IMR-90 (cell line): ENCODE measurements at regions not wholly inside any gene's neighbourhood (a gene's known extent, or its start where the extent isn't known, plus 50 kb on each side); places are given as distances from the start of the nearest gene placed in this dataset.

Source experiments
- ATAC-seq: fragments of 200-7000 bp; cut with Tn5 transposase; 2 replicates; pipeline ENCODE4 v1.9.1; 2020; ENCODE audit warnings: low read depth, mild to moderate bottlenecking, moderate library complexity
- BruUV-seq: library from RNA; stranded (reverse); fragments of 400-500 nt; replicated peaks from 2 replicates; lab custom pipeline; 2021; lab: Mats Ljungman, UMichigan
- CTCF ChIA-PET: fragments of 300-600 bp; formaldehyde crosslinking; extraction: SDS; loops from one replicate; lab custom pipeline; 2021; ENCODE audit warnings: antibody characterized with exemption; lab: Yijun Ruan, JAX
- POLR2A ChIA-PET: fragments of 300-600 bp; sonication (Branson Sonifier 250); formaldehyde crosslinking; loops from one replicate; lab custom pipeline; 2022; ENCODE audit warnings: antibody characterized with exemption; ENCODE audit not compliant: unreplicated experiment; lab: Charles Lee
- DNase-seq: peaks from one replicate; pipeline ENCODE4 v3.0.0; 2013
- H2AFZ ChIP-seq: replicated peaks from 2 replicates; pipeline ENCODE3; 2013; ENCODE audit warnings: low read length, mild to moderate bottlenecking; ENCODE audit not compliant: poor library complexity
- H2AK5ac ChIP-seq: 2 replicates; pipeline ENCODE4 v1.6.1; 2013; ENCODE audit warnings: low read depth, low read length, inconsistent platforms
- H2AK9ac ChIP-seq: replicated peaks from 2 replicates; pipeline ENCODE3; 2013; ENCODE audit warnings: mild to moderate bottlenecking, low read depth, low read length, moderate library complexity; ENCODE audit not compliant: poor library complexity
- H2BK120ac ChIP-seq: 2 replicates; pipeline ENCODE4 v1.6.1; 2013; ENCODE audit warnings: low read depth, low read length, inconsistent platforms
- H2BK15ac ChIP-seq: 3 replicates; pipeline ENCODE4 v1.6.1; 2013; ENCODE audit warnings: low read depth, low read length, inconsistent platforms
- H2BK20ac ChIP-seq: 2 replicates; pipeline ENCODE4 v1.6.1; 2013; ENCODE audit warnings: low read depth, mild to moderate bottlenecking, inconsistent platforms, low read length, moderate library complexity
- H2BK5ac ChIP-seq: 2 replicates; pipeline ENCODE4 v1.6.1; 2013; ENCODE audit warnings: mild to moderate bottlenecking, low read depth, low read length, inconsistent platforms; ENCODE audit not compliant: poor library complexity, severe bottlenecking
- H3K14ac ChIP-seq: replicated peaks from 2 replicates; pipeline ENCODE4 v1.6.1; 2013; ENCODE audit warnings: low read depth, low read length, inconsistent platforms
- H3K18ac ChIP-seq: 2 replicates; pipeline ENCODE4 v1.6.1; 2013; ENCODE audit warnings: low read depth, low read length, control low read depth
- H3K23ac ChIP-seq: 2 replicates; pipeline ENCODE4 v1.6.1; 2013; ENCODE audit warnings: low read depth, low read length, inconsistent platforms
- H3K27ac ChIP-seq: 2 replicates; pipeline ENCODE4 v1.5.1; 2013; ENCODE audit warnings: mild to moderate bottlenecking, control low read depth, low read length; ENCODE audit not compliant: insufficient read depth
- H3K27me3 ChIP-seq: 2 replicates; pipeline ENCODE4 v1.6.1; 2013; ENCODE audit warnings: low read length; ENCODE audit not compliant: control insufficient read depth, insufficient read depth
- H3K36me3 ChIP-seq: 2 replicates; pipeline ENCODE4 v1.6.1; 2013; ENCODE audit warnings: low read length, mixed read lengths; ENCODE audit not compliant: control insufficient read depth, insufficient read depth
- H3K4ac ChIP-seq: 2 replicates; pipeline ENCODE4 v1.6.1; 2013; ENCODE audit warnings: low read depth, low read length, inconsistent platforms
- H3K4me1 ChIP-seq: 2 replicates; pipeline ENCODE4 v1.6.1; 2013; ENCODE audit warnings: low read length, mixed read lengths; ENCODE audit not compliant: control insufficient read depth, insufficient read depth
- H3K4me2 ChIP-seq: 2 replicates; pipeline ENCODE4 v1.6.1; 2013; ENCODE audit warnings: low read depth, mild to moderate bottlenecking, control low read depth, low read length, moderate library complexity
- H3K4me3 ChIP-seq: 2 replicates; pipeline ENCODE4 v1.5.1; 2013; ENCODE audit warnings: low read depth, mild to moderate bottlenecking, control low read depth, low read length, moderate library complexity; ENCODE audit not compliant: insufficient read depth
- H3K56ac ChIP-seq: 2 replicates; pipeline ENCODE4 v1.6.1; 2013; ENCODE audit warnings: low read length, inconsistent platforms; ENCODE audit not compliant: insufficient read depth; ENCODE audit errors: extremely low read depth
- H3K79me1 ChIP-seq, 2 experiments: 2 replicates each; pipeline ENCODE4 v1.6.1; 2013; ENCODE audit warnings: low read length in 2 of 2, inconsistent platforms in 1 of 2, low read depth in 1 of 2
- H3K9ac ChIP-seq: 2 replicates; pipeline ENCODE4 v1.6.1; 2013; ENCODE audit warnings: low read depth, low read length, control low read depth
- H3K9me1 ChIP-seq: 2 replicates; pipeline ENCODE4 v1.6.1; 2013; ENCODE audit warnings: low read length, inconsistent platforms; ENCODE audit not compliant: insufficient read depth
- H3K9me3 ChIP-seq: 2 replicates; pipeline ENCODE4 v1.6.1; 2013; ENCODE audit warnings: low read length; ENCODE audit not compliant: control insufficient read depth, insufficient read depth
- H4K20me1 ChIP-seq: 2 replicates; pipeline ENCODE4 v1.6.1; 2013; ENCODE audit warnings: low read length, inconsistent platforms; ENCODE audit not compliant: insufficient read depth
- H4K5ac ChIP-seq: 2 replicates; pipeline ENCODE4 v1.6.1; 2013; ENCODE audit warnings: mild to moderate bottlenecking, low read depth, low read length, control low read depth
- H4K8ac ChIP-seq, 2 experiments: 2 replicates each; pipeline ENCODE4 v1.6.1; 2013; ENCODE audit warnings: low read depth in 2 of 2, low read length in 2 of 2, control low read depth in 1 of 2, inconsistent platforms in 1 of 2
- H4K91ac ChIP-seq: 2 replicates; pipeline ENCODE4 v1.6.1; 2013; ENCODE audit warnings: low read depth, low read length, inconsistent platforms; ENCODE audit not compliant: insufficient read depth
- BHLHE40 ChIP-seq: fragments of 150-350 bp; IDR thresholded peaks from 2 replicates; pipeline ENCODE4 v1.6.1; 2016; ENCODE audit warnings: mild to moderate bottlenecking, low read depth, low read length
- CEBPB ChIP-seq: IDR thresholded peaks from 2 replicates; pipeline ENCODE4 v1.6.1; 2012; ENCODE audit warnings: low read depth, low read length, improper control_type of control experiment
- CHD1 ChIP-seq: IDR thresholded peaks from 2 replicates; pipeline ENCODE4 v1.6.1; 2012; ENCODE audit warnings: low read depth, low read length, improper control_type of control experiment
- FOS ChIP-seq: fragments of 150-350 bp; IDR thresholded peaks from 2 replicates; pipeline ENCODE4 v1.6.1; 2016; ENCODE audit warnings: low read depth, low read length
- NFE2L2 ChIP-seq: fragments of 150-350 bp; IDR thresholded peaks from 2 replicates; pipeline ENCODE4 v1.6.1; 2016; ENCODE audit warnings: low read depth, mild to moderate bottlenecking, low read length
- RAD21 ChIP-seq: IDR thresholded peaks from 2 replicates; pipeline ENCODE4 v1.6.1; 2012; ENCODE audit warnings: low read length, improper control_type of control experiment
- RCOR1 ChIP-seq: IDR thresholded peaks from 2 replicates; pipeline ENCODE4 v1.6.1; 2012; ENCODE audit warnings: mild to moderate bottlenecking, low read length, improper control_type of control experiment; ENCODE audit not compliant: insufficient replicate concordance
- RFX5 ChIP-seq: IDR thresholded peaks from 2 replicates; pipeline ENCODE4 v1.8.0; 2012; ENCODE audit warnings: low read depth, mild to moderate bottlenecking, low read length, moderate library complexity
- SMC3 ChIP-seq: fragments of 150-350 bp; IDR thresholded peaks from 2 replicates; pipeline ENCODE4 v1.6.1; 2016; ENCODE audit warnings: low read depth, mild to moderate bottlenecking, antibody characterized with exemption, low read length, moderate library complexity
- WGBS, 2 experiments: methylation state at CpG; one replicate each; pipeline versions ENCODE4 v1.1.5 to v1.1.7; 2013; ENCODE audit warnings: missing lambda C conversion rate in 2 of 2; ENCODE audit not compliant: insufficient read length in 1 of 2; ENCODE audit errors: extremely low coverage in 2 of 2; 5-methylcytosine and 5-hydroxymethylcytosine counted together
- dilution Hi-C: fragments of 300-500 bp; cut with HindIII; formaldehyde crosslinking; loops from one replicate; pipeline ENCODE4 v1.14.3; 2018; ENCODE audit warnings: low sequenced_read_pairs; ENCODE audit not compliant: unreplicated experiment
- in situ Hi-C: fragments of 300-500 bp; cut with MboI; formaldehyde crosslinking; loops from 3 replicates; pipeline ENCODE4 v1.14.3; 2019; ENCODE audit warnings: low sequenced_read_pairs, inconsistent platforms, mixed read lengths
- intact Hi-C: fragments of 100-400 bp; cut with micrococcal nuclease; formaldehyde crosslinking; loops from 2 replicates; pipeline ENCODE4 v1.10.0; 2022
- TF ChIP-seq, protein P1 (sequence below): fragments of 150-350 bp; IDR thresholded peaks from 2 replicates; pipeline ENCODE4 v1.6.1; 2017; ENCODE audit warnings: mild to moderate bottlenecking, antibody characterized with exemption, low read length, low read depth
- TF ChIP-seq, protein P2 (sequence below): conservative IDR thresholded peaks from 2 replicates; pipeline ENCODE4 v1.5.1; 2012; ENCODE audit warnings: mild to moderate bottlenecking, low read depth, low read length, improper control_type of control experiment

DNA sequence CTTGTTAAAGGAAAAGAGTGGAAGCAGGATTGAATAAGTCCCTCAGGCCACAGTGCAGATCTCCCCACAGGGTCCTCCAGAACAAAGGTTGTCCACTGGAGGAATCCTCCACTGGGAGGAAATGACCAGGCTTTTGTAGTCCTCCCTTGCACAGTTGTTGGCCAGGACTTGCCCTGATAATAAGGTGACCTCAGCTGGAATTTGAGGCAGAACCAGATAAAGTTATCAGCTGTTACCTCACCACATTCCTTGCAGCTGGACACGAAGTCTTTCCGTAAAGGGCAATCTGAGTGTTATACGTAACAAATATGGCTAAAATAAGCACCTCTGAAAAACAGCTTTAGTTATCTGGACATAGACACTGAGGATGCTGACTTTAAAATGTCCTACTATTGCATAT lies 83.5 kb upstream of the NAALADL2 start:
- no peak overlapping the region for H2AFZ ChIP-seq
- H3K18ac ChIP-seq = no peak overlapping the region
- no peak overlapping the region for H2BK20ac ChIP-seq
- no peaks in the 10 kb centered on the region for H3K79me1 ChIP-seq
- no peak overlapping the region for H3K4me3 ChIP-seq
- H3K56ac ChIP-seq = no peak overlapping the region
- intact Hi-C loops (loop anchor here (5.0 kb wide), 1 partner anchor 663 kb away; no protein-coding TSS in a partner anchor), in situ Hi-C loops (no loop called here), dilution Hi-C loops (no loop called here)
- no TSS peak for BruUV-seq
- POLR2A ChIA-PET = no interaction called here
- DNase-seq (peak; percentile 35), ATAC-seq (no peak; the same call in 1 of the 2 replicates)
- no peak overlapping the region for H3K4me2 ChIP-seq
- H3K4ac ChIP-seq = peak overlapping the region; percentile 36
- H3K27ac ChIP-seq = no peak overlapping the region
- H3K23ac ChIP-seq = no peak overlapping the region; the same call in 1 of the 2 replicates
- no peaks in the 10 kb centered on the region for H3K36me3 ChIP-seq
- H3K4me1 ChIP-seq = no peaks in the 10 kb centered on the region
- no peak overlapping the region for H2AK5ac ChIP-seq
- peak overlapping the region; percentile 18 for H2BK5ac ChIP-seq
- no peak overlapping the region for H3K9ac ChIP-seq
- CTCF ChIA-PET = no interaction called here
- no peak for TF ChIP-seq CHD1
- no peak for TF ChIP-seq RAD21
- TF ChIP-seq FOS = no peak
- TF ChIP-seq, protein P1, sequence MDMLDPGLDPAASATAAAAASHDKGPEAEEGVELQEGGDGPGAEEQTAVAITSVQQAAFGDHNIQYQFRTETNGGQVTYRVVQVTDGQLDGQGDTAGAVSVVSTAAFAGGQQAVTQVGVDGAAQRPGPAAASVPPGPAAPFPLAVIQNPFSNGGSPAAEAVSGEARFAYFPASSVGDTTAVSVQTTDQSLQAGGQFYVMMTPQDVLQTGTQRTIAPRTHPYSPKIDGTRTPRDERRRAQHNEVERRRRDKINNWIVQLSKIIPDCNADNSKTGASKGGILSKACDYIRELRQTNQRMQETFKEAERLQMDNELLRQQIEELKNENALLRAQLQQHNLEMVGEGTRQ = no peak
- no peak for TF ChIP-seq NFE2L2
- TF ChIP-seq RCOR1 = no peak
- TF ChIP-seq, protein P2, sequence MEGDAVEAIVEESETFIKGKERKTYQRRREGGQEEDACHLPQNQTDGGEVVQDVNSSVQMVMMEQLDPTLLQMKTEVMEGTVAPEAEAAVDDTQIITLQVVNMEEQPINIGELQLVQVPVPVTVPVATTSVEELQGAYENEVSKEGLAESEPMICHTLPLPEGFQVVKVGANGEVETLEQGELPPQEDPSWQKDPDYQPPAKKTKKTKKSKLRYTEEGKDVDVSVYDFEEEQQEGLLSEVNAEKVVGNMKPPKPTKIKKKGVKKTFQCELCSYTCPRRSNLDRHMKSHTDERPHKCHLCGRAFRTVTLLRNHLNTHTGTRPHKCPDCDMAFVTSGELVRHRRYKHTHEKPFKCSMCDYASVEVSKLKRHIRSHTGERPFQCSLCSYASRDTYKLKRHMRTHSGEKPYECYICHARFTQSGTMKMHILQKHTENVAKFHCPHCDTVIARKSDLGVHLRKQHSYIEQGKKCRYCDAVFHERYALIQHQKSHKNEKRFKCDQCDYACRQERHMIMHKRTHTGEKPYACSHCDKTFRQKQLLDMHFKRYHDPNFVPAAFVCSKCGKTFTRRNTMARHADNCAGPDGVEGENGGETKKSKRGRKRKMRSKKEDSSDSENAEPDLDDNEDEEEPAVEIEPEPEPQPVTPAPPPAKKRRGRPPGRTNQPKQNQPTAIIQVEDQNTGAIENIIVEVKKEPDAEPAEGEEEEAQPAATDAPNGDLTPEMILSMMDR = no peak
- TF ChIP-seq RFX5 = no peak
- TF ChIP-seq CEBPB = no peak
- no peak for TF ChIP-seq SMC3
- TF ChIP-seq BHLHE40 = no peak
- no CpG with 5 or more reads among the region's 3 CpGs for WGBS, 2 experiments
- no peak overlapping the region for H4K91ac ChIP-seq
- H4K5ac ChIP-seq = no peak overlapping the region
- no peaks in the 10 kb centered on the region for H3K9me1 ChIP-seq
- no peaks in the 10 kb centered on the region for H3K27me3 ChIP-seq
- no peak overlapping the region for H2AK9ac ChIP-seq
- peak overlapping the region in 1 of 2 experiments; percentile 1; a peak in 1 of 4 replicates for H4K8ac ChIP-seq
- no peaks in the 10 kb centered on the region for H3K9me3 ChIP-seq
- H4K20me1 ChIP-seq = no peaks in the 10 kb centered on the region
- no peak overlapping the region for H2BK15ac ChIP-seq
- peak overlapping the region; percentile 16 for H2BK120ac ChIP-seq
- peak overlapping the region; percentile 41; the same call in 1 of the 2 replicates for H3K14ac ChIP-seq
